ENCODE measurements at regions not wholly inside any gene's neighbourhood (a gene's known extent, or its start where the extent isn't known, plus 50 kb on each side); places are given as distances from the start of the nearest gene placed in this dataset.

DNA sequence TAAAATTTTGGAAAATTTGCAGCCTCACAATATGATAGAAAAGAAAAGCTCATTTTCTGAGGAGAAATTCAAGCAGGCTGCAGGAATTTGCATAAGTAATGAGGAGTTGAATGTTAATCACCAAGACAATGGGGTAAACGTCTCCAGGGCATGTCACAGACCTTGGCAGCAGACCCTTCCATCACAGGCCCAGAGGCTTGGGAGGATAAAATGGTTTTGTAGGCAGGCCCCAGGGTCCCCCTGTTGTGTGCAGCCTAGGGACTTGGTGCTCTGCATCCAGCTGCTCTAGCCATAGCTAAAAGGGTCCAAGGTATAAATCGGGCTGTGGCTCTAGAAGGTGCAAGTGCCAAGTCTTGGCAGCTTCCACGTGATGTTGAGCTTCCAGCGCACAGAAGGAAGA, 112.2 kb upstream of the FMN2 start:
- WGBS, 2 donors = 82 to 86% methylated on average over 4 of the region's 4 CpGs
- no peak for TF ChIP-seq CTCF (IDR thresholded peaks at IDR 0.05; ENCODE audit: control extremely low read depth, extremely low read depth)
- Histone ChIP-seq H3K9me3 (ENCODE audit: control insufficient read depth in 4 of 4, insufficient read depth in 3 of 4, low read length in 3 of 4) (peaks cover 0 to 9% (median 0%) of the 10 kb centered on the region in 4 donors), H3K4me3 (no peak overlapping the region), H3K27me3 (ENCODE audit: control insufficient read depth in 3 of 3, insufficient read depth in 3 of 3, low read length in 2 of 3) (no peaks in the 10 kb centered on the region), H3K9ac (ENCODE audit: insufficient read depth in 1 of 2, low read length in 2 of 2) (no peak overlapping the region), H3K4me1 (ENCODE audit: control insufficient read depth in 5 of 5, insufficient read depth in 5 of 5, low read length in 5 of 5) (no peaks in the 10 kb centered on the region), H3K27ac (ENCODE audit: low read depth in 1 of 2, low read length in 1 of 2) (no peak overlapping the region), H3K36me3 (ENCODE audit: control insufficient read depth in 4 of 4, insufficient read depth in 4 of 4, low read length in 4 of 4) (no peaks in the 10 kb centered on the region)
- ATAC-seq (ENCODE audit: insufficient read depth, low FRiP score) (no peak), DNase-seq (no peak)

DNA sequence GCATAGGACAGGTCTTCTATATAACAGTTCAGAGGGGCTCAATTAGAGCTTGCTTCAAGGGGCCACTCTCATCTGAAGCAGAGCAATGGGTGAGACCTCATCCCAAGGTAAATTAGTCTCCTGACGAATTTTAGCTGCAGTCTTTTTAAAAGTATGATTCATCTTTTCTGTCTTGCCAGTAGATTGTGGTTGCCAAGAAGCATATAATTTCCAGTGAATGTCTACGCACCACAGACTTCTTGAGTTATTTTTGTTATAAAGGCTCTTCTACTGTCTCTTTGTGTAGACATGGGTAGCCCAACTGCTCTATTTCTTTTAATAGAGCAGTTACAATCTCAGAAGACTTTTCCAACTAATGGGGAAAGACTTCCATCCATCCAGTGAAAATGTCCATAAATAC, 108.9 kb upstream of the FMN2 start:
- no peak for TF ChIP-seq CTCF (IDR thresholded peaks at IDR 0.05; ENCODE audit: control extremely low read depth, extremely low read depth)
- Histone ChIP-seq H3K4me3 (no peak overlapping the region), H3K36me3 (ENCODE audit: control insufficient read depth in 4 of 4, insufficient read depth in 4 of 4, low read length in 4 of 4) (no peaks in the 10 kb centered on the region), H3K27me3 (ENCODE audit: control insufficient read depth in 3 of 3, insufficient read depth in 3 of 3, low read length in 2 of 3) (no peaks in the 10 kb centered on the region), H3K9me3 (ENCODE audit: control insufficient read depth in 4 of 4, insufficient read depth in 3 of 4, low read length in 3 of 4) (peaks cover 0 to 14% (median 0%) of the 10 kb centered on the region in 4 donors), H3K4me1 (ENCODE audit: control insufficient read depth in 5 of 5, insufficient read depth in 5 of 5, low read length in 5 of 5) (no peaks in the 10 kb centered on the region), H3K9ac (ENCODE audit: insufficient read depth in 1 of 2, low read length in 2 of 2) (no peak overlapping the region), H3K27ac (ENCODE audit: low read depth in 1 of 2, low read length in 1 of 2) (no peak overlapping the region)
- ATAC-seq (ENCODE audit: insufficient read depth, low FRiP score) (no peak), DNase-seq (no peak)
- WGBS, 2 donors = 83 to 93% methylated on average over 2 of the region's 2 CpGs

- Histone ChIP-seq H3K27me3 (ENCODE audit: control insufficient read depth in 3 of 3, insufficient read depth in 3 of 3, low read length in 2 of 3) (no peaks in the 10 kb centered on the region), H3K9ac (ENCODE audit: insufficient read depth in 1 of 2, low read length in 2 of 2) (no peak overlapping the region), H3K4me1 (ENCODE audit: control insufficient read depth in 5 of 5, insufficient read depth in 5 of 5, low read length in 5 of 5) (no peaks in the 10 kb centered on the region), H3K9me3 (ENCODE audit: control insufficient read depth in 4 of 4, insufficient read depth in 3 of 4, low read length in 3 of 4) (peaks cover 0 to 5% (median 0%) of the 10 kb centered on the region in 4 donors), H3K36me3 (ENCODE audit: control insufficient read depth in 4 of 4, insufficient read depth in 4 of 4, low read length in 4 of 4) (no peaks in the 10 kb centered on the region), H3K27ac (ENCODE audit: low read depth in 1 of 2, low read length in 1 of 2) (no peak overlapping the region), H3K4me3 (no peak overlapping the region)
- ATAC-seq (ENCODE audit: insufficient read depth, low FRiP score) = no peak
- DNase-seq = no peak
- WGBS, 2 donors = 86 to 97% methylated on average over 4 of the region's 4 CpGs
- no peak for TF ChIP-seq CTCF (IDR thresholded peaks at IDR 0.05; ENCODE audit: control extremely low read depth, extremely low read depth)
Measured at GRCh38 chr1:239985044-239985443, 106.6 kb upstream of the FMN2 start.

- ATAC-seq (ENCODE audit: insufficient read depth, low FRiP score) (no peak), DNase-seq (peak; percentile 40 to 61 (median 57))
- H3K9me3 ChIP-seq (ENCODE audit: control insufficient read depth in 4 of 4, insufficient read depth in 3 of 4, low read length in 3 of 4) = peaks cover 0 to 5% (median 0%) of the 10 kb centered on the region in 4 donors
Measured at GRCh38 chr1:239987103-239987745, 104.5 kb upstream of the FMN2 start.

More at GRCh38 chr1:239987103-239987745, 104.5 kb upstream of the FMN2 start:
- TF ChIP-seq CTCF (IDR thresholded peaks at IDR 0.05; ENCODE audit: control extremely low read depth, extremely low read depth) = peak; percentile 13
- 2 to 7% methylated on average over 2 of the region's 2 CpGs for WGBS, 2 donors
- Histone ChIP-seq H3K27ac (ENCODE audit: low read depth in 1 of 2, low read length in 1 of 2) (no peak overlapping the region), H3K9ac (ENCODE audit: insufficient read depth in 1 of 2, low read length in 2 of 2) (no peak overlapping the region), H3K4me3 (no peak overlapping the region), H3K27me3 (ENCODE audit: control insufficient read depth in 3 of 3, insufficient read depth in 3 of 3, low read length in 2 of 3) (no peaks in the 10 kb centered on the region), H3K4me1 (ENCODE audit: control insufficient read depth in 5 of 5, insufficient read depth in 5 of 5, low read length in 5 of 5) (no peaks in the 10 kb centered on the region), H3K36me3 (ENCODE audit: control insufficient read depth in 4 of 4, insufficient read depth in 4 of 4, low read length in 4 of 4) (no peaks in the 10 kb centered on the region)

Measured in lung (tissue), 11 donors.